OCI-M1 (cell line): ENCODE measurements at regions not wholly inside any gene's neighbourhood (a gene's known extent, or its start where the extent isn't known, plus 50 kb on each side); places are given as distances from the start of the nearest gene placed in this dataset.
A peak's percentile ranks its signal among the peaks of the same experiment; 100 is the strongest.

Source experiments
- DNase-seq: peaks from one replicate; lab custom pipeline; 2025; lab: John Stamatoyannopoulos, UW

DNA sequence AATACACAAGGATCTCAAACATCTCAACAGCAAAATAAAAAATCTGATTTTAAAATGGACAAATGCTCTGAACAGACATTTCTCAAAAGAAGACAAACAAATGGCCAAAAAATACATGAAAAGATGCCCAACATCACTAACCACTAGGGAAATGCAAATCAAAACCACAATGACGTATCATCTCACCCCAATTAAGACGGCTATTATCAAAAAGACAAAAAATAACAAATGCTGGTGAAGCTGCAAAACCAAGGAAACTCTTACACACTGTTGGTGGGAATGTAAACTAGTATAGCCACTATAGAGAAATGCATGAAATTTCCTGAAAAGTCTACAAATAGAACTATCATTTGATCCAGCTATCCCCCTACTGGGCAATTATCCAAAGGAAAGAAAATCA is 145.0 kb downstream of the BTG1 start:
- DNase-seq = no peak

DNA sequence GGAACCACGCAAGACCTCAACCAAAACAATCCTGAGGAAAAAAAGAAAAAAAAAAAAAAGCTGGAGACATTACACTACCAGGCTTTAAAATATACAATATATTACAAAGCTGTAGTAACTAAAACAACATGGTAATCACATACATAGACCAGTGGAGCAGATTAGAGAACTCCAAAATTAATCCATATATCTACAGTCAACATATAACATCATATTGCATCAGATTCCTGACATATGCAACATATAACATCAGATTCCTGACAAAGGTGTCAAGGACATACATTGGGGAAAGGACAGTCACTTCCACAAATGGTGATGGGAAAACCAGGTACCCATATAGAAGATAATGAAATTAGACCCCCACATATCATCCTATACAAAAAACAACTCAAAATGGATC is 145.8 kb downstream of the BTG1 start:
- DNase-seq = no peak

- no peak for DNase-seq
Observed at GRCh38 chr12:91998316-91998715, 147.3 kb downstream of the BTG1 start.

GRCh38 chr12:91994208-91994797 is 151.3 kb downstream of the BTG1 start:
- DNase-seq = no peak

GRCh38 chr12:91993287-91994017 is 152.2 kb downstream of the BTG1 start:
- peak; percentile 10 for DNase-seq

GRCh38 chr12:91991399-91992187 is 154.1 kb downstream of the BTG1 start:
- peak; percentile 3 for DNase-seq

- no peak for DNase-seq
Observed at GRCh38 chr12:91990525-91990924, 155.1 kb downstream of the BTG1 start.

- no peak for DNase-seq
Observed at GRCh38 chr12:91989143-91989542, 156.5 kb downstream of the BTG1 start.

- no peak for DNase-seq
Observed at GRCh38 chr12:91988086-91988923, 157.3 kb downstream of the BTG1 start.

- DNase-seq = no peak
Observed at GRCh38 chr12:91986084-91986483, 159.6 kb downstream of the BTG1 start.

- DNase-seq = no peak
Observed at GRCh38 chr12:91985002-91985787, 160.5 kb downstream of the BTG1 start.

DNA sequence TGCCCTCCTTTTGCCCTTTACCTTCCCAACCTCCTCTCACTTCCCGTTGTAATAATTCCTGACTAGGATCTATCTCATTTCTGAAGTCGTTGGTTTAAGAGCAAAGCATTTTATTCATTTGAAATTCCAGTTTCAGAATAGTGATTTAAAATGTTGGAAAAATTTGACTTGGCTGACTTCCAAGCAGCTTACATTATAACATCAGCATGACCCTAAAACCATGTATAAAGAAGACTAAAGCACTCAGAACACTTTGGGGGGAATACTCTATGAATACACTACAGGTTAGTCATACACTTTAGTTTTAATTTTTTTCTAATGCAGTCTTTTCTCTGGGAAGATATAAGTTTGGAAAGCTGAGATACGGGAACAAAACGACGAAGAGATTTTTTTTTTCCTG is 161.1 kb downstream of the BTG1 start:
- DNase-seq = no peak

DNA sequence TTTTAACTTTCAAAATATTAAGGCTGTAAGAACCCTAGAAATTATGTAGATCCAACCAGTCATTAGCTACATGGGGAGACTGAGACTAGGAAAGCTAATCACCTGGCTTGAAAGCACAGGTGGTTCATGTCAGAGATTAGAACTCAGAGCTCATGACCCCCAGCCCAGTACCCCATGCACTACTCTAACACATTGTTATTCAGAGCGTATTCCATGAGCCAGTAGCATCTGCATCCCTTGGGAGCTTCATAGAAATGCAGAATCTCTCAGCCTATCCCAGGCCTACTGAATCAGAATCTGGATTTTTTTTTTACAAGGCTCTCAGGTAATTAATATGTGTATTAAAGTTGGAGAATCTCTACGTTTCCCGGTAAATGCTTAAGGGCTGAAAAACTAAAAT is 161.7 kb downstream of the BTG1 start:
- DNase-seq = no peak

DNA sequence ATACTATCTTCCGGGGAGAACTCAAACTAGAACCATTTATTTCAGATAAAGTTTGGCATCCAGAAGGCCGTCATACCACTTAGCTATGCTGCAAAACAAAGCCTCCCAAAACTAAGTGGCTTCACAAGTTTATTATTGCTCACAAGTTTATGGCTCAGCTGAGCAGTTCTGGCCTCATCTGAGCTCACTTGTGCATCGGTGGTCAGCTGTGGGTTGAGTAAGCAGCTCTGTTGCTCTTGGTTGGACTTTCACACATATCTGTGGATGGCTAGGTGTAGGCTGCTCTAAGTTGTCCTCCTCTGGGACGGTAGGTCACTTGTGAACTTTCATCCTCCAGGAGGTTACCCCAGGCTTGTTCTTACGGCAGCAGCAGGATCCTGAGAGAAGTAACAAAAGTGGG is 162.7 kb downstream of the BTG1 start:
- no peak for DNase-seq

GRCh38 chr12:91980389-91980821 is 165.2 kb downstream of the BTG1 start:
- no peak for DNase-seq

GRCh38 chr12:91978143-91978542 is 167.5 kb downstream of the BTG1 start:
- no peak for DNase-seq

DNA sequence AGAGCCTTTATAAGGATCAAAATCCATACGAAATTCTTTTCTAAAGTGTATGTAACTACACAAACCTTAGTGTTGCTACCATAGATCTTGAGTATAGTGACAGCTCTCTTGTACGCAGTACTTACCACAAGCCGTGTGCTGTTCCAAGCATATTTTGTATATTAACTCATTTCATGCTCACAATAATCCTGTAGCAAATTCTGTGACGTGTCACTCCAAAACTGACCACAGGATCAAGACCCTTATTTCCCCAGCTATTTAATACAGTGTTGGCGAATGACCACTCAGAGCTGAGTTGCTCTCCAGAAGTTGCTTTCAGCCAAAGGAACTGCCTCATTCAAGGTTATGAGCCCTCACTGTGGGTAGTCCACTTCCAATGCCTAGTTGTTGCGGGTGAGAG is 169.8 kb downstream of the BTG1 start:
- DNase-seq = no peak

GRCh38 chr12:91974541-91975085 is 171.0 kb downstream of the BTG1 start:
- DNase-seq = no peak

- no peak for DNase-seq
Observed at GRCh38 chr12:91973813-91974212, 171.8 kb downstream of the BTG1 start.

- DNase-seq = no peak
Observed at GRCh38 chr12:91972896-91973295, 172.8 kb downstream of the BTG1 start.

DNA sequence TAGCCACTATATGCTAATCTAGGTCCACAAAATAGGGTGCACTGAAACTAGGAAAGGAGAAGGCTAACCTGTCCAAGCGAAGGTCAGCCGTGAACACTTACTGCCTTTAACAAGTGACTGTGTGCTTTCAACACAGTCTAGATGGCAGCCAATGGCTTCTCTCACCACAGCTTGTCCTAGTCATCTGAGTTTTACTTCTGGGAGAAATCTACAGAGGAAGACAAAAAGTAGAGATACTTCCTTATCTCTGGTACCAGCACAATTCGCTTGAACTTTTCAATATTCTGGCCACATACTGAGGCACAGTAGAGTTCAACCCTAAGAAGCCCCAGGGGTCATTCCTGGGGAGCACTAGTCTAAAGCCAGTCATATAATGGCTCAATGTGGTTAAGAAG is 176.9 kb downstream of the BTG1 start:
- peak; percentile 22 for DNase-seq
